PC-3 (cell line): ENCODE measurements at regions not wholly inside any gene's neighbourhood (a gene's known extent, or its start where the extent isn't known, plus 50 kb on each side); places are given as distances from the start of the nearest gene placed in this dataset.

Experiments used
- ATAC-seq: fragments of 200-7000 bp; cut with Tn5 transposase; 2 replicates; pipeline ENCODE4 v1.9.1; 2020; ENCODE audit warnings: mild to moderate bottlenecking, moderate library complexity
- BruUV-seq: library from RNA; stranded (reverse); fragments of 400-500 nt; replicated peaks from 2 replicates; lab custom pipeline; 2021; lab: Mats Ljungman, UMichigan
- CTCF ChIA-PET: fragments of 300-600 bp; sonication (Branson Sonifier 250); formaldehyde crosslinking; loops from one replicate; lab custom pipeline; 2022; ENCODE audit warnings: antibody characterized with exemption; lab: Charles Lee
- POLR2A ChIA-PET: fragments of 300-600 bp; sonication (Branson Sonifier 250); formaldehyde crosslinking; loops from one replicate; lab custom pipeline; 2022; ENCODE audit warnings: antibody characterized with exemption; ENCODE audit not compliant: unreplicated experiment; lab: Charles Lee
- DNase-seq: peaks from one replicate; pipeline ENCODE4 v3.0.0-alpha.2; 2015
- H2AFZ ChIP-seq: fragments of 300-600 bp; sonication (generic); 2 replicates; pipeline ENCODE4 v1.6.0; 2016; ENCODE audit warnings: antibody characterized with exemption, low read length
- H3F3A ChIP-seq: fragments of 300-600 bp; sonication (generic); one replicate; pipeline ENCODE4 v1.6.0; 2017; ENCODE audit warnings: antibody characterized with exemption, low read length, control low read depth, mild to moderate bottlenecking; ENCODE audit not compliant: unreplicated experiment
- H3K27ac ChIP-seq: fragments of 300-600 bp; sonication (generic); 2 replicates; pipeline ENCODE4 v1.5.1; 2016; ENCODE audit warnings: mild to moderate bottlenecking, low read length
- H3K27me3 ChIP-seq: fragments of 300-600 bp; sonication (generic); 2 replicates; pipeline ENCODE4 v1.6.1; 2016; ENCODE audit warnings: low read length, mixed read lengths
- H3K36me3 ChIP-seq: fragments of 300-600 bp; sonication (generic); 2 replicates; pipeline ENCODE4 v1.6.1; 2016; ENCODE audit warnings: low read depth, mixed run types, low read length, mixed read lengths
- H3K4me1 ChIP-seq: fragments of 300-600 bp; sonication (generic); 2 replicates; pipeline ENCODE4 v1.5.1; 2016; ENCODE audit warnings: low read length; ENCODE audit not compliant: insufficient read depth
- H3K4me2 ChIP-seq: fragments of 300-600 bp; sonication (generic); 2 replicates; pipeline ENCODE4 v1.6.0; 2016; ENCODE audit warnings: low read length
- H3K4me3 ChIP-seq: fragments of 300-600 bp; sonication (generic); 2 replicates; pipeline ENCODE4 v1.5.1; 2016; ENCODE audit warnings: mild to moderate bottlenecking, low read length, mixed read lengths
- H3K79me2 ChIP-seq: fragments of 300-600 bp; sonication (generic); 2 replicates; pipeline ENCODE4 v1.6.1; 2017; ENCODE audit warnings: low read length, mixed read lengths
- H3K9ac ChIP-seq: fragments of 300-600 bp; sonication (generic); 2 replicates; pipeline ENCODE4 v1.6.0; 2016; ENCODE audit warnings: mild to moderate bottlenecking, low read length
- H3K9me2 ChIP-seq: fragments of 300-600 bp; sonication (generic); replicated peaks from 2 replicates; pipeline ENCODE4 v1.6.1; 2016; ENCODE audit warnings: mixed run types, low read length, mixed read lengths
- H3K9me3 ChIP-seq: fragments of 300-600 bp; sonication (generic); 2 replicates; pipeline ENCODE4 v1.6.1; 2016; ENCODE audit warnings: low read length, mixed read lengths
- H4K20me1 ChIP-seq: fragments of 300-600 bp; sonication (generic); 2 replicates; pipeline ENCODE4 v1.6.1; 2016; ENCODE audit warnings: low read length, mixed read lengths
- CTCF ChIP-seq: fragments of 300-600 bp; sonication (generic); conservative IDR thresholded peaks from 2 replicates; pipeline ENCODE4 v1.5.1; 2017; ENCODE audit warnings: antibody characterized with exemption, low read depth, mild to moderate bottlenecking, low read length
- EZH2 ChIP-seq: fragments of 300-600 bp; sonication (generic); IDR thresholded peaks from one replicate; pipeline ENCODE4 v1.6.1; 2017; ENCODE audit warnings: antibody characterized with exemption, mild to moderate bottlenecking, low read length; ENCODE audit not compliant: unreplicated experiment
- EZH2phosphoT487 ChIP-seq: fragments of 300-600 bp; sonication (generic); IDR thresholded peaks from 2 replicates; pipeline ENCODE4 v1.6.1; 2018; ENCODE audit warnings: mild to moderate bottlenecking, antibody characterized with exemption, low read length, borderline replicate concordance
- intact Hi-C: fragments of 100-400 bp; cut with micrococcal nuclease; formaldehyde crosslinking; loops from 2 replicates; pipeline ENCODE4 v1.9.0; 2023

GRCh38 chr3:182136008-182136910 is 424.5 kb downstream of the SOX2 start:
- Histone ChIP-seq H3K27ac (no peak overlapping the region), H3K9ac (no peak overlapping the region), H3K4me2 (no peak overlapping the region), H3K27me3 (peaks cover 70% of the 10 kb centered on the region), H3K36me3 (no peaks in the 10 kb centered on the region), H3K4me1 (no peaks in the 10 kb centered on the region), H3F3A (no peaks in the 10 kb centered on the region), H3K4me3 (no peak overlapping the region), H3K9me2 (no peaks in the 10 kb centered on the region), H3K79me2 (no peaks in the 10 kb centered on the region), H4K20me1 (no peaks in the 10 kb centered on the region), H3K9me3 (no peaks in the 10 kb centered on the region), H2AFZ (no peak overlapping the region)
- ChIA-PET POLR2A (no interaction called here), CTCF (no interaction called here)
- intact Hi-C loops: no loop called here
- DNase-seq (no peak), ATAC-seq (no peak)
- TF ChIP-seq CTCF (no peak), EZH2phosphoT487 (no peak), EZH2 (no peak)
- BruUV-seq: no TSS peak

- Histone ChIP-seq H3K9me2 (no peaks in the 10 kb centered on the region), H4K20me1 (no peaks in the 10 kb centered on the region), H3K79me2 (no peaks in the 10 kb centered on the region), H3F3A (no peaks in the 10 kb centered on the region), H3K36me3 (no peaks in the 10 kb centered on the region), H3K4me3 (no peak overlapping the region), H3K4me2 (no peak overlapping the region), H3K4me1 (no peaks in the 10 kb centered on the region), H2AFZ (no peak overlapping the region), H3K27me3 (peaks cover 60% of the 10 kb centered on the region), H3K9me3 (no peaks in the 10 kb centered on the region), H3K9ac (no peak overlapping the region), H3K27ac (no peak overlapping the region)
- CTCF ChIA-PET: no interaction called here
- ATAC-seq (no peak), DNase-seq (no peak)
- BruUV-seq: no TSS peak
- intact Hi-C loops: no loop called here
- TF ChIP-seq CTCF: no peak
- TF ChIP-seq EZH2phosphoT487: no peak
- TF ChIP-seq EZH2: no peak
- POLR2A ChIA-PET: no interaction called here
These were observed 426.7 kb downstream of the SOX2 start for GRCh38 chr3:182138393-182138792.

- CTCF ChIA-PET: no interaction called here
- POLR2A ChIA-PET: no interaction called here
- no peaks in the 10 kb centered on the region for H3K9me2 ChIP-seq
These were observed 428.1 kb downstream of the SOX2 start for GRCh38 chr3:182139627-182140357.

More at GRCh38 chr3:182139627-182140357, 428.1 kb downstream of the SOX2 start:
- intact Hi-C loops: no loop called here
- no peak overlapping the region for H2AFZ ChIP-seq
- H3K9ac ChIP-seq: no peak overlapping the region
- no peaks in the 10 kb centered on the region for H3K4me1 ChIP-seq
- no peaks in the 10 kb centered on the region for H3K9me3 ChIP-seq
- H3K27me3 ChIP-seq: peaks cover 61% of the 10 kb centered on the region
- ATAC-seq (no peak), DNase-seq (no peak)
- TF ChIP-seq EZH2 (no peak), CTCF (peak; percentile 41; the same call in 1 of the 2 replicates), EZH2phosphoT487 (no peak)
- H3F3A ChIP-seq: no peaks in the 10 kb centered on the region
- H4K20me1 ChIP-seq: no peaks in the 10 kb centered on the region
- H3K27ac ChIP-seq: no peak overlapping the region
- H3K36me3 ChIP-seq: no peaks in the 10 kb centered on the region
- no TSS peak for BruUV-seq
- H3K4me2 ChIP-seq: no peak overlapping the region
- H3K79me2 ChIP-seq: no peaks in the 10 kb centered on the region
- no peak overlapping the region for H3K4me3 ChIP-seq
